AG04450 (cell line): ENCODE measurements at regions not wholly inside any gene's neighbourhood (a gene's known extent, or its start where the extent isn't known, plus 50 kb on each side); places are given as distances from the start of the nearest gene placed in this dataset.

Experiments used
- CTCF ChIA-PET: fragments of 300-600, 350-600 bp; formaldehyde crosslinking; extraction: SDS; loops from one replicate; lab custom pipeline; 2022; ENCODE audit warnings: antibody characterized with exemption, inconsistent platforms; lab: Charles Lee
- POLR2A ChIA-PET: fragments of 350-600 bp; formaldehyde crosslinking; extraction: SDS; loops from one replicate; lab custom pipeline; 2021; ENCODE audit warnings: antibody characterized with exemption, inconsistent platforms; lab: Yijun Ruan, JAX
- DNase-seq: peaks from one replicate; pipeline ENCODE4 v3.0.0-alpha.2; 2011; ENCODE audit warnings: low read depth, low spot score
- H3K27ac ChIP-seq: one replicate; pipeline ENCODE4 v1.5.1; 2012; ENCODE audit warnings: low read depth, low read length, control low read depth
- H3K27me3 ChIP-seq: one replicate; pipeline ENCODE4 v1.6.0; 2012; ENCODE audit warnings: low read length; ENCODE audit not compliant: control insufficient read depth, insufficient read depth
- H3K4me3 ChIP-seq: 2 replicates; pipeline ENCODE4 v1.5.1; 2011; ENCODE audit warnings: mild to moderate bottlenecking, low read depth, low read length, control low read depth
- H3K9me3 ChIP-seq: 2 replicates; pipeline ENCODE4 v1.5.1; 2012; ENCODE audit warnings: low read length; ENCODE audit not compliant: control insufficient read depth, insufficient read depth
- CTCF ChIP-seq: IDR thresholded peaks from 2 replicates; pipeline ENCODE4 v1.5.1; 2011; ENCODE audit warnings: low read depth, low read length, control low read depth, inconsistent platforms

GRCh38 chr5:143505934-143506333 is 102.4 kb upstream of the NR3C1 start:
- POLR2A ChIA-PET, result no interaction called here
- DNase-seq, result no peak
- no peak for TF ChIP-seq CTCF
- Histone ChIP-seq H3K27ac (no peak overlapping the region), H3K9me3 (no peaks in the 10 kb centered on the region), H3K27me3 (no peaks in the 10 kb centered on the region), H3K4me3 (no peak overlapping the region)
- CTCF ChIA-PET, result no interaction called here

DNA sequence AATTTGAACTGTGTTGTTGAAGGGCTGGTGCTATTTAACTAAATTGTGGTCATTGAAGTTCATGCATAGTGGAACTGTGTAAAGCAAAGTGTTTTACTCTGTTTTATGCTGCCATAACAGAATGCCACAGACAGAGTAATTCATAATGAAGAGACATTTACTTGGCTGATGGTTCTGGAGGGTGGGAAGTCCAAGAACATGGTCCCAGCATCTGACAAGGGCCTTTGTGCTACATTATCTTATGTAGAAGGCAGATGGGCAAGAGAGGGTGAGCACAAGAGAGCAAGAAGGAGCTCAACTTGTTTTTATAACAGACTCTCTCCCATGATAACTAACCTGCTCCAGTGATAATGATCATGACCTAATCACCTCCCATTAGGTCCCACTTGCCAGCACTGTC is 101.9 kb upstream of the NR3C1 start:
- CTCF ChIA-PET, result no interaction called here
- no peak for TF ChIP-seq CTCF
- DNase-seq, result no peak
- H3K9me3 ChIP-seq, result no peaks in the 10 kb centered on the region
- H3K27ac ChIP-seq, result no peak overlapping the region
- H3K27me3 ChIP-seq, result no peaks in the 10 kb centered on the region
- no peak overlapping the region for H3K4me3 ChIP-seq
- POLR2A ChIA-PET, result no interaction called here

GRCh38 chr5:143501310-143502044 is 98.0 kb upstream of the NR3C1 start:
- CTCF ChIA-PET, result no interaction called here
- H3K4me3 ChIP-seq, result no peak overlapping the region
- H3K27ac ChIP-seq, result no peak overlapping the region
- no peak for DNase-seq
- no peaks in the 10 kb centered on the region for H3K9me3 ChIP-seq
- no peaks in the 10 kb centered on the region for H3K27me3 ChIP-seq
- POLR2A ChIA-PET, result no interaction called here
- TF ChIP-seq CTCF, result no peak

DNA sequence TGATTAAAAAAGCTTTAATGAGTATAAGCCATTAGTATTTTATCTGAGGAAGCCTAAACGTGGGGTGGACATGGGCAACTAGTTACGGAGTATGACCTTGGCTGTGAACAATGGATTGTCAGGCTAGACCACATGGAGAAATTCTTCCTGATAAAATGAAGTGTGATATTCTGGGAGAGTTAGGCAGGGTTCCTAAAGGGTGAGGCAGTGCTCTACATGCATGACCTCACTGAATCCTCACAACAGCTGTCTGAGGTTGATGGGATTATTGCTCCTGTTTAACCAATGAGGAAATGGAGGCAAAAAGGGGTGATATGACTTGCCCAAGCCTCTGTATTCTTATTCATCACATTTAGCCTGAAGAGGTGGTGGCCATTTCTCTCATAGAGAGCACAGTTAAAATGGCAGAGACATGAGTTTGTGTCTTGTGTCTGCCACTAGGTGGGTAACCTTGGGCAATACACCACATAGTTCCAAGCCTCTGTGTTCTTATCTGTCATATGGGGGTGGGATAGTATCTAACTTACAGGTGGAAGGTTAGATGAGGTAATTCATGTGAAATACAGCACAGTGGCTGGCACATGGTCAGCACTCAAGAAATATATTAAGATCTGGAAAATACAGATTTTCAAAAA is 96.1 kb upstream of the NR3C1 start:
- H3K27ac ChIP-seq, result no peak overlapping the region
- TF ChIP-seq CTCF, result no peak
- H3K27me3 ChIP-seq, result no peaks in the 10 kb centered on the region
- ChIA-PET POLR2A (no interaction called here), CTCF (no interaction called here)
- no peaks in the 10 kb centered on the region for H3K9me3 ChIP-seq
- no peak overlapping the region for H3K4me3 ChIP-seq
- DNase-seq, result no peak

GRCh38 chr5:143498821-143499220 is 95.3 kb upstream of the NR3C1 start:
- no peaks in the 10 kb centered on the region for H3K9me3 ChIP-seq
- H3K4me3 ChIP-seq, result no peak overlapping the region
- TF ChIP-seq CTCF, result no peak
- DNase-seq, result no peak
- no peak overlapping the region for H3K27ac ChIP-seq
- ChIA-PET POLR2A (no interaction called here), CTCF (no interaction called here)
- H3K27me3 ChIP-seq, result no peaks in the 10 kb centered on the region
